ENCODE measurements at regions not wholly inside any gene's neighbourhood (a gene's known extent, or its start where the extent isn't known, plus 50 kb on each side); places are given as distances from the start of the nearest gene placed in this dataset.
A peak's percentile ranks its signal among the peaks of the same experiment; 100 is the strongest.
"Not testable (repeated sequence)": the region's sequence is repeated elsewhere in the genome, so short reads cannot be mapped to it uniquely, and the experiment has no call there.

DNA sequence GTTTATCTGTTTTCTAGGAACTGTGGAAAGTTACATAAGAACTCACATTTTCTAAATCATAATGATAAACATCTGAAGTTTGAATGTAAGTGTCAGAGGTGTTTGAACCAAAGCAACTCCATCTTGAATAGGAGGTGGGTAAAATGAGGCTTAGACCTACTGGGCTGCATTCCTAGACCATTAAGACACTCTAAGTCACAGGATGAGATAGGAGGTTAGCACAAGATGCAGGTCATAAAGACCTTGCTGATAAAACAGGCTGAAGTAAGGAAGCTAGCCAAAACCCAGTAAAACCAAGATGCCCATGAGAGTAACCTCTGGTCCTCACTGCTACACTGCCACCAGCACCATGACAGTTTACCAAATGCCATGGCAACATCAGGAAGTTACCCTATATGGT lies 297.7 kb upstream of the POU5F2 start:
- DNase-seq (ENCODE audit: low read depth): no peak
- in situ Hi-C loops (cut with HindIII; ENCODE audit: low pct_unique_long_range_greater_than_20kb, low sequenced_read_pairs): no loop called here

- in situ Hi-C loops (cut with HindIII; ENCODE audit: low pct_unique_long_range_greater_than_20kb, low sequenced_read_pairs): no loop called here
- DNase-seq (ENCODE audit: low read depth): no peak
Observed at GRCh38 chr5:94031631-94032030, 290.2 kb upstream of the POU5F2 start.

GRCh38 chr5:94028001-94028400 lies 286.6 kb upstream of the POU5F2 start:
- no peak for DNase-seq (ENCODE audit: low read depth)
- in situ Hi-C loops (cut with HindIII; ENCODE audit: low pct_unique_long_range_greater_than_20kb, low sequenced_read_pairs): no loop called here

DNA sequence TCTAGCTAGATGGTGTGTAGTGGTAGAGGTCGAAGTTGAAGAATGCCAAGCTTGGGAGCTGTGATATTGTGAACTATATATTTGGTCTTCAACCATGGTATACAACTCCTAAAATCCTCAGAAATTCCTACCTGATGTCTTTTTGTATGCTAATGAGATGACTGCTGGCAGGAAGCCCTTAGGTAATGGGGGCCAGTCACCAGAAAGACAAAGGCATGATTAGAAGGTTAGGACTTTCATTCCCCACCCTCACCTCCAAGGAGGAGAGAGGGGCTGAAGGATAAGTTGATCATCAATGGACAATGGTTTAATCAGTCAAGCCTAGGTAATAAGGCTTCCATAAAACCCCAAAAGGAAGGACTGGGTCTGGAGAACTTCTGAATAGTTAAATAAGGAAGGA lies 285.7 kb upstream of the POU5F2 start:
- no peak for DNase-seq (ENCODE audit: low read depth)
- in situ Hi-C loops (cut with HindIII; ENCODE audit: low pct_unique_long_range_greater_than_20kb, low sequenced_read_pairs): no loop called here

DNA sequence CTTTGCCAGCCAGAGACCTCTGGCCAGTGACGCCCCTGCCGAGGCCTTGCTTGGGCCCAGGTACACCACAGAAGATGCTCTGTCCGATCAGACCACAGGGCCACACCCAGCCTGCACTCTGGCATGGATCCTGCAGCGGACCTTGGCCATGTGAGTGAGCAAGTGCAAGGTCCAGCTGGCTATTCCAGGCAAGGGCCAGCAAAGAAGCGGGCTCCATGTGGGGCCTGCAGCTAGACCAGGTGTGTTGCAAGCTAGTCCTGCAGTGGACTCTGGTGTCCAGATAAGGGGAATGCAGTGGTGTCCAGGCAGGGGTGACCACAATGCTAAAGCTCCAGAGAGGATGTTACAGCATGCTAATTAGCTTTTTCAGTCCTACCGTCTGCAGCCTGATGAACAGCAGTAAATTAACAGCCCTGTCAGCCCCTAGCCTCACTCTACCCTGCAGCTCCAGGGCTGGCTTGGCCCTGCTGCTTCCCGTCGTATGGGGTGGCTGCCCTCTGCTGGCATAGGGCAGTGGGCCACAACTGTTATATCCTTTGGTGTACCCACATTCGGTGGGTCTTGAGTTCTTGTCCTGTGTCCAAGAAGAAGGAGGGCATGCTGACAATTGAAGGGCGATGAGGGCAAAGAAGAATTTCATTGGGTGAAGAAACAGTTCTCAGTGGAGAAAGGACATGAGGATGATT lies 284.5 kb upstream of the POU5F2 start:
- DNase-seq (ENCODE audit: low read depth): no peak
- in situ Hi-C loops (cut with HindIII; ENCODE audit: low pct_unique_long_range_greater_than_20kb, low sequenced_read_pairs): no loop called here

- in situ Hi-C loops (cut with HindIII; ENCODE audit: low pct_unique_long_range_greater_than_20kb, low sequenced_read_pairs): no loop called here
- no peak for DNase-seq (ENCODE audit: low read depth)
Observed at GRCh38 chr5:94024620-94025019, 283.2 kb upstream of the POU5F2 start.

DNA sequence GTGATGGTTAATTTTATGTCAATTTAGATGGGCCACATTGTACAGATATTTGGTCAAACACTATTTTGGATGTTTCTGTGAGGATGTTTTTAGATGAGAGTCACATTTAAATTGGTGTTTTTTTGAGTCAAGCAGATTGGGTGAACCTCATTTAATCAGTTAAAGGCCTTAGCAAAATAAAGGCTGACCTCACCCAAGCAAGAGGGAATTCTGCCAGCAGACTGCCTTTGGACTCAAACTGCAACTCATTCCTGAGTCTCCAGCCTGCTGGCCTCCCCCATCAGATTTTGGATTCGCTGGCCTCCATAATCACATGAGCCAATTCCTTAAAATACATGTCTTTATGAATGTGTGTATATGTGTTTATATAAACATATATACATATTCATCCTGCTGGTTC lies 282.7 kb upstream of the POU5F2 start:
- no peak for DNase-seq (ENCODE audit: low read depth)
- in situ Hi-C loops (cut with HindIII; ENCODE audit: low pct_unique_long_range_greater_than_20kb, low sequenced_read_pairs): no loop called here

DNA sequence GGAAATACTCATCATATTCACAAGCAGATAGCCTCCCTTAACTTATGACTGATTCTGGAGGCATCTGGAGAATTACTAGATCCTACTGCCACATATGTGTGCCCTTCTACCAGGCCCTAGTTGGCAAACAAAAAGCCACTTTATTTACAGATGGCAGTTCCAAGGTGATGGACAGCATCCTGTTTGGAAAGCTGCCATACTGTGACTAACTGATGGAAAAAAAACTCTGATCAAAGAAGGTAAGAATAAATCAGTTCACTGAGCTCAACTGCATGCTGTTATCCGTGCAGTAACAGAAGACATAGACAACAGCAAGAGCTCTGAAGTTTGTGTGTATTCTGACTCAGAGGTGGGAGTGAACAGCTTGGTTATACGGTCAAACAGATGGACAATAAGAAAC lies 279.8 kb upstream of the POU5F2 start:
- in situ Hi-C loops (cut with HindIII; ENCODE audit: low pct_unique_long_range_greater_than_20kb, low sequenced_read_pairs): no loop called here
- DNase-seq (ENCODE audit: low read depth): peak; percentile 77

DNA sequence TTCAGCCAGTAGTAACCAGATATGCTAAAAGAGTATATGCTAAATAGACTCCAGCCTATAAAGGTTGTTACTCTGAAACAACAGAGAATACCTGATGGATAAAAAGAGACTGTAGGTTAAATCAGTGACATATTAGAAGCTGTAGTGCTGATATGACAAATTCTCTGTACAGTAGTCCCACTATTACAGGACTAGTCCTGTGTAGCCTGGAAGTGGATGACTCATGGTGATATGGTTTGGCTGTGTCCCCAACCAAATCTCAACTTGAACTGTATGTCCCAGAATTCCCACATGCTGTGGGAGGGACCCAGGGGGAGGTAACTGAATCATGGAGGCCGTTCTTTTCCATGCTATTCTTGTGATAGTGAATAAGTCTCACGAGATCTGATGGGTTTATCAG lies 276.2 kb upstream of the POU5F2 start:
- in situ Hi-C loops (cut with HindIII; ENCODE audit: low pct_unique_long_range_greater_than_20kb, low sequenced_read_pairs): no loop called here
- peak; percentile 14 for DNase-seq (ENCODE audit: low read depth)

DNA sequence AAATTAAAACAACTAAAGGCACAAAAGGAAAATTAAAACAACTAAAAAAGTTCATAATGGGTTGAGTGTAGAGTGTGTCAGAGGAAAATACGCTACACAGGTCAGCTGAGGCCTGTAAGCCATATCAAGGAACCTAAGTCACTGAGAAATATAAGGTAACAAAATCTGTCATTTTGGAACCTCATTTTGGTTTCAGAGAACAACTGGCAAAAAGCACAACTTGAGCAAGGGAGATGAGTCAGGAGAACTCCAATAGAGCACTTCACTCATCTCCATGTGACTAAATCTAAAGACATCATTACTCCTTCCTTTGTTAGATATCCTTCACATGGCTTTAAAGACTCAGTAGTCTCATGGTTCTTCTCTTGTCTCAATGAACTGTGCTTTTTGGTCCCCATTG lies 269.4 kb upstream of the POU5F2 start:
- no peak for DNase-seq (ENCODE audit: low read depth)
- in situ Hi-C loops (cut with HindIII; ENCODE audit: low pct_unique_long_range_greater_than_20kb, low sequenced_read_pairs): no loop called here

- in situ Hi-C loops (cut with HindIII; ENCODE audit: low pct_unique_long_range_greater_than_20kb, low sequenced_read_pairs): no loop called here
- DNase-seq (ENCODE audit: low read depth): no peak
Observed at GRCh38 chr5:94009161-94009560, 267.8 kb upstream of the POU5F2 start.

- in situ Hi-C loops (cut with HindIII; ENCODE audit: low pct_unique_long_range_greater_than_20kb, low sequenced_read_pairs): no loop called here
- no peak for DNase-seq (ENCODE audit: low read depth)
Observed at GRCh38 chr5:93998951-93999455, 257.6 kb upstream of the POU5F2 start.

DNA sequence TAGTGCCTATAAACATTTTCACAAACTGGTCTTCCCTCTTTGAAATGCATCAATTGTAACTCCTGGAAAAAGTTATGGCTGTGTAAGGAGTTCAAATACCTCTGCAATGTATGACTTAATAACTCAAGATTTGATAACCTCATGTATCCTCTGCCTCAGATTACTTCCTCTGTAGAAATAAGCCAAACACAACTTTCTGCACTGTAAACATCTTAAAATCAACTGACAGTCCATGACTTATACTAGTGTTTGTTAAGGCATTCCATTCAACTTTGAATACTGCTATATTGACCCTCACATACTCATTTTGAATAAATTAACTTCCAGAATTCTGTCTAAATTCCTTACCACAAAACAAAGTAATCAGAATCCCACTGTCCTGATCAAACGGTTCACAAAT lies 256.2 kb upstream of the POU5F2 start:
- DNase-seq (ENCODE audit: low read depth): no peak
- in situ Hi-C loops (cut with HindIII; ENCODE audit: low pct_unique_long_range_greater_than_20kb, low sequenced_read_pairs): no loop called here

DNA sequence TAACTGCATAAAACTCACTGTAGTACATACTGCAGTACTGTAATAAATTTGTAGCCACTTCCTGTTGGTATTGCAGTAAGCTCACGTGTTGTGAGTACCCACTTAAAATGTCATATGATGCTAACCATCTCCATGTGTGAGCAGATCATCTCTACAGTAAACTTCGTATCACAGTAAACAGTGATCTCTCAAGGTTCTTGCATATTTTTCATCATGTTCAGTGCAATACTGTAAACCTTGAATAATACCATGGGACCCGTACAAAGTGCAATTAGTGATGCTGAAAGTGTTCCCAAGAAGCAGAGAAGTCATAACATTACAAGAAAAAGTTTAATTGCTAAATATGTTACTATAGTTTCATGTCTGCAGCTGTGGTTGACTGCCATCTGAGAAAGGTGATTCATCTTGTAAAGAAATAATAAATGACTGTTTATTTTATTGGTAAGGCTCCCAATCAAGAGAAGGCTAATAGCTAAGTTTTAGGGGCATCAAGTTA lies 253.8 kb upstream of the POU5F2 start:
- in situ Hi-C loops (cut with HindIII; ENCODE audit: low pct_unique_long_range_greater_than_20kb, low sequenced_read_pairs): no loop called here
- DNase-seq (ENCODE audit: low read depth): no peak

DNA sequence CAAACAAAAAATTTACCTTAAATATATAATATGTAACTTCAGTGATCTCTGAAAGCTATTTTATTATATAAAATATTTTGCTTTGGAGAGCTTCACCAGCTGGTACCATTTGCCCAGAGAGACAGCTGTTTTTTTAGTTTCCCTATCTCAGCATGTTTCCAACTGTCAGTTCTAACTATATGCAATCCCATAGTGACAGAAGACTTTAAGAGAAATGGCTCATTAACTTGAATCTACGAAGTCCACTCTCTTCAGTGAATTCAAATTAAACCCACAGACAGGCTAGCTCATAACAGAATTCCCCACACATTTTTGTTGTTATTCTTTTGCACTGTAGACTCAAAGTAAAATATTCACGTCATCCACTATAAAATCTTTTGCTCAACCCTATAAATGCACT lies 251.8 kb upstream of the POU5F2 start:
- in situ Hi-C loops (cut with HindIII; ENCODE audit: low pct_unique_long_range_greater_than_20kb, low sequenced_read_pairs): no loop called here
- DNase-seq (ENCODE audit: low read depth): no peak

- no peak for DNase-seq (ENCODE audit: low read depth)
- in situ Hi-C loops (cut with HindIII; ENCODE audit: low pct_unique_long_range_greater_than_20kb, low sequenced_read_pairs): no loop called here
Observed at GRCh38 chr5:93990504-93991070, 249.2 kb upstream of the POU5F2 start.

DNA sequence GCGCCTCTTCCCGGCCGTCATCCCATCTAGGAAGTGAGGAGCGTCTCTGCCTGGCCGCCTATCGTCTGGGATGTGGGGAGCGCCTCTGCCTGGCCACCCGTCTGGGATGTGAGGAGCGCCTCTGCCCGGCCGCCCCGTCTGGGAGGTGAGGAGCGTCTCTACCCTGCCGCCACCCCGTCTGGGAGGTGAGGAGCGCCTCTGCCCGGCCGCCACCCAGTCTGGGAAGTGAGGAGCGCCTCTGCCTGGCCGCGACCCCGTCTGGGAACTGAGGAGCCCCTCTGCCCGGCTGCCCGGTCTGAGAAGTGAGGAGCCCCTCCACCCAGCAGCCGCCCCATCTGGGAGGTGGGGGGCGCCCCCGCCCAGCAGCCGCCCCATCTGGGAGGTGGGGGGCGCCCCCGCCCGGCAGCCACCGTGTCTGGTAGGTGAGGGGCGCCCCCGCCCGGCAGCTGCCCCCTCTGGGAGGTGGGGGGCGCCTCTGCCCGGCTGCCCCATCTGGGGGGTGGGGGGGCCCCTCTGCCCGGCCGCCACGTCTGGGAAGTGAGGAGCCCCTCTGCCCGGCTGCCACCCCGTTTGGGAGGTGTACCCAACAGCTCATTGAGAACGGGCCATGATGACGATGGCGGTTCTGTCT lies 244.7 kb upstream of the POU5F2 start:
- in situ Hi-C loops (cut with HindIII; ENCODE audit: low pct_unique_long_range_greater_than_20kb, low sequenced_read_pairs); DNase-seq (ENCODE audit: low read depth): not testable (repeated sequence)

DNA sequence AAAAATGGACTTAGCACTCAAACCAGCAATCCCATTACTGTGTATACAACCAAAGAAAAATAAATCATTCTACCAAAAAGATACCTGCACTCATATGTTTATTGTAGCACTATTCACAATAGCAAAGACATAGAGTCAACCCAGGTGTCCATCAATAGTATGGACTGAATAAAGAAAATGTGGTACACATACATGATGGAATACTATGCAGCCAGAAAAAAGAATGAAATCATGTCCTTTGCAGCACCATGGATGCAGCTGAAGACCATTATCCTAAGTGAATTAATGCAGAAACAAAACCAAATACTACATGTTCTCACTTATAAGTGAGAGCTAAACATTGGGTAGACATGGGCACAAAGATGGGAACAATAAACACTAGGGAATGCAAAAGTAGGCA lies 236.8 kb upstream of the POU5F2 start:
- in situ Hi-C loops (cut with HindIII; ENCODE audit: low pct_unique_long_range_greater_than_20kb, low sequenced_read_pairs): no loop called here

DNA sequence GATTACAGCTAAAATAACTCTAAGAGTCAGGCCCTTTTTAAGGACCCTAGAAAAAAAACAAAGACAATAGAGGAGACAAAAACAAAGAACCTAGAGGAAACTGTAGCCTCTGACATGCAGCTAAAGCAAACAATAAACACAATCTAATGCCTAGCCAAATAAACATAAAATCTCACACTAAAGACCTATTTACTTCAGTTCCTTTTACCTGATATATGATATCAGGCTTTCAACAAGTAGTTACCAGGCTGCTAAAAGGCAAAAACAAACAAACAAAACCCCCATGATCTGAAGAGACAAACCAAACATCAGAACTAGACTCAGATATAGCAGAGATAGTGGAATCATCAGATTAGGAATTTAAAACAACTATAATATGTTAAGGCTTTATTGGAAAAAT lies 226.5 kb upstream of the POU5F2 start:
- no peak for DNase-seq (ENCODE audit: low read depth)
- in situ Hi-C loops (cut with HindIII; ENCODE audit: low pct_unique_long_range_greater_than_20kb, low sequenced_read_pairs): no loop called here

More for the DNA sequence above, 236.8 kb upstream of the POU5F2 start:
- DNase-seq (ENCODE audit: low read depth): no peak

DNA sequence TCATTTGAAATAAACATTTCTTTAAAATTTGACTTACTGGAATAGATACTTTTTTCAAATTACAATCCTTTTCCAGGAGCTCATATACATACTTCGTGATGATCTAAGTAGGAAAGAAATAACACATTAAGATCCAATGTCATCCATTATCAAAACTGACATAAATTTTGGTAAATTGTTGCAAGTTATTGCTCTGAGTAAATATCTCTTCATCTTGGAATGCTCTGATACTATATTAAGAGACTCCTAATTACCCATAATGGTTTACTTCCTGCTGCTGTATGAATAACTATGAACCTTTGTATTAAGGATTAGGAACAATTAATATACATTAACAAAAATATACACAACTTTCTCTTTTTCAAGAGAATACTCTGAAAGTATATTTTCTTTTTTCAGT lies 223.0 kb upstream of the POU5F2 start:
- in situ Hi-C loops (cut with HindIII; ENCODE audit: low pct_unique_long_range_greater_than_20kb, low sequenced_read_pairs): no loop called here
- no peak for DNase-seq (ENCODE audit: low read depth)
